Endothelial cell of umbilical vein (primary cell): ENCODE measurements at regions not wholly inside any gene's neighbourhood (a gene's known extent, or its start where the extent isn't known, plus 50 kb on each side); places are given as distances from the start of the nearest gene placed in this dataset.

Experiments used
- BruUV-seq: library from RNA; stranded (reverse); fragments of 400-500 nt; replicated peaks from 2 replicates; lab custom pipeline; 2021; lab: Mats Ljungman, UMichigan
- CTCF ChIA-PET: fragments of 300-600, 350-600 bp; sonication (Branson Sonifier 250); formaldehyde crosslinking; loops from one replicate; lab custom pipeline; 2021; ENCODE audit warnings: antibody characterized with exemption, inconsistent platforms; lab: Charles Lee
- POLR2A ChIA-PET: fragments of 300-600, 350-600 bp; sonication (Branson Sonifier 250); formaldehyde crosslinking; loops from one replicate; lab custom pipeline; 2021; ENCODE audit warnings: antibody characterized with exemption, inconsistent platforms; lab: Charles Lee
- DNase-seq: peaks from one replicate; pipeline ENCODE4 v3.0.0-alpha.2; 2011; ENCODE audit warnings: low read depth, low spot score
- FAIRE-seq: peaks from 2 replicates; lab custom pipeline; 2011; peaks lifted over from hg19 to GRCh38; lab: Jason Lieb, UNC
- H2AFZ ChIP-seq: 2 replicates; pipeline ENCODE4 v1.6.0; 2012; ENCODE audit warnings: low read depth, low read length, control low read depth, inconsistent platforms
- H3K27ac ChIP-seq: 2 replicates; pipeline ENCODE4 v1.5.1; 2011; ENCODE audit warnings: low read depth, mild to moderate bottlenecking, control low read depth, low read length, moderate library complexity; ENCODE audit not compliant: insufficient read depth
- H3K27me3 ChIP-seq, 2 experiments: 2 replicates each; pipeline versions ENCODE4 v1.6.0 to v1.6.1; 2011; ENCODE audit warnings: low read length in 2 of 2, mixed read lengths in 1 of 2; ENCODE audit not compliant: control insufficient read depth in 2 of 2, insufficient read depth in 2 of 2
- H3K36me3 ChIP-seq, 2 experiments: 2 replicates in 1 of 2; 3 replicates in 1 of 2; pipeline ENCODE4 v1.5.1; 2011; ENCODE audit warnings: low read length in 2 of 2, mild to moderate bottlenecking in 1 of 2, moderate library complexity in 1 of 2; ENCODE audit not compliant: control insufficient read depth in 2 of 2, insufficient read depth in 2 of 2; ENCODE audit errors: extremely low read depth in 1 of 2
- H3K4me1 ChIP-seq: 3 replicates; pipeline ENCODE4 v1.5.1; 2011; ENCODE audit warnings: mild to moderate bottlenecking, low read length; ENCODE audit not compliant: control insufficient read depth, insufficient read depth; ENCODE audit errors: extremely low read depth
- H3K4me2 ChIP-seq: 2 replicates; pipeline ENCODE4 v1.6.1; 2011; ENCODE audit warnings: low read length, control low read depth, mixed read lengths; ENCODE audit not compliant: insufficient read depth
- H3K4me3 ChIP-seq, 3 experiments: fragments of 200-600 bp in 1 of 3; sonication (generic), shearing (Covaris generic) in 1 of 3; replicated peaks in 1 of 3; 2 replicates each; pipeline ENCODE4 v1.5.1; 2011 to 2016; ENCODE audit warnings: control low read depth in 3 of 3, low read length in 3 of 3, mild to moderate bottlenecking in 2 of 3, inconsistent platforms in 1 of 3, low read depth in 1 of 3, moderate library complexity in 1 of 3; ENCODE audit not compliant: insufficient read depth in 1 of 3
- H3K79me2 ChIP-seq: 2 replicates; pipeline ENCODE4 v1.6.0; 2012; ENCODE audit warnings: low read length, inconsistent platforms; ENCODE audit not compliant: control insufficient read depth, insufficient read depth
- H3K9ac ChIP-seq: replicated peaks from 2 replicates; pipeline ENCODE3; 2011; ENCODE audit warnings: low read length, control low read depth; ENCODE audit not compliant: insufficient read depth; ENCODE audit errors: extremely low read depth
- H3K9me1 ChIP-seq: replicated peaks from 3 replicates; pipeline ENCODE4 v1.6.0; 2011; ENCODE audit warnings: mild to moderate bottlenecking, low read length; ENCODE audit not compliant: control insufficient read depth, insufficient read depth; ENCODE audit errors: extremely low read depth
- H3K9me3 ChIP-seq: replicated peaks from 2 replicates; pipeline ENCODE4 v1.5.1; 2012; ENCODE audit warnings: low read length, inconsistent platforms; ENCODE audit not compliant: control insufficient read depth, insufficient read depth
- H4K20me1 ChIP-seq: replicated peaks from 2 replicates; pipeline ENCODE3; 2011; ENCODE audit warnings: mild to moderate bottlenecking, low read length; ENCODE audit not compliant: control insufficient read depth, insufficient read depth; ENCODE audit errors: extremely low read depth
- EZH2 ChIP-seq: IDR thresholded peaks from 2 replicates; pipeline ENCODE4 v1.6.1; 2012; ENCODE audit warnings: borderline replicate concordance, low read depth, mild to moderate bottlenecking, moderate library complexity, low read length, inconsistent platforms; ENCODE audit not compliant: severe bottlenecking
- FOS ChIP-seq: IDR thresholded peaks from 2 replicates; pipeline ENCODE4 v1.6.1; 2011; ENCODE audit warnings: mild to moderate bottlenecking, low read length, moderate library complexity, borderline replicate concordance; ENCODE audit not compliant: insufficient read depth
- GATA2 ChIP-seq: IDR thresholded peaks from 2 replicates; pipeline ENCODE4 v1.7.0; 2011; ENCODE audit warnings: low read depth, mild to moderate bottlenecking, moderate library complexity, mixed read lengths, low read length; ENCODE audit not compliant: insufficient read length, insufficient read depth
- JUN ChIP-seq: IDR thresholded peaks from 2 replicates; pipeline ENCODE4 v1.6.1; 2011; ENCODE audit warnings: borderline replicate concordance, low read depth; ENCODE audit not compliant: insufficient read length, insufficient read depth
- MYC ChIP-seq: IDR thresholded peaks from one replicate; pipeline ENCODE4 v1.6.1; 2011; ENCODE audit warnings: mild to moderate bottlenecking, low read depth, low read length
- POLR2A ChIP-seq: IDR thresholded peaks from 2 replicates; pipeline ENCODE4 v1.6.1; 2012; ENCODE audit warnings: low read depth, mild to moderate bottlenecking, control low read depth, low read length
- POLR2AphosphoS5 ChIP-seq: IDR thresholded peaks from 2 replicates; pipeline ENCODE4 v1.6.1; 2012; ENCODE audit warnings: low read depth, mild to moderate bottlenecking, control low read depth, low read length, moderate library complexity; ENCODE audit not compliant: insufficient read depth
- dilution Hi-C: fragments of 300-500 bp; cut with MboI; formaldehyde crosslinking; loops from one replicate; pipeline ENCODE4 v1.15.0; 2019; ENCODE audit warnings: low sequenced_read_pairs; ENCODE audit not compliant: extremely low pct_ligation_motif_present
- intact Hi-C: fragments of 100-400 bp; cut with micrococcal nuclease; formaldehyde crosslinking; loops from one replicate; pipeline ENCODE4 v1.10.0; 2022
- TF ChIP-seq, protein P1 (sequence below): IDR thresholded peaks from 2 replicates; pipeline ENCODE4 v1.6.1; 2011; ENCODE audit not compliant: insufficient read depth, insufficient read length
- TF ChIP-seq, protein P2 (sequence below), 2 donors: IDR thresholded peaks; 1 replicate in 1 of 2; 2 replicates in 1 of 2; pipeline ENCODE4 v1.5.1; 2011; ENCODE audit warnings: low read length in 2 of 2, mild to moderate bottlenecking in 2 of 2, moderate library complexity in 2 of 2, control low read depth in 1 of 2, inconsistent platforms in 1 of 2, low read depth in 1 of 2; ENCODE audit not compliant: insufficient read depth in 1 of 2; ENCODE audit errors: extremely low read depth in 1 of 2

DNA sequence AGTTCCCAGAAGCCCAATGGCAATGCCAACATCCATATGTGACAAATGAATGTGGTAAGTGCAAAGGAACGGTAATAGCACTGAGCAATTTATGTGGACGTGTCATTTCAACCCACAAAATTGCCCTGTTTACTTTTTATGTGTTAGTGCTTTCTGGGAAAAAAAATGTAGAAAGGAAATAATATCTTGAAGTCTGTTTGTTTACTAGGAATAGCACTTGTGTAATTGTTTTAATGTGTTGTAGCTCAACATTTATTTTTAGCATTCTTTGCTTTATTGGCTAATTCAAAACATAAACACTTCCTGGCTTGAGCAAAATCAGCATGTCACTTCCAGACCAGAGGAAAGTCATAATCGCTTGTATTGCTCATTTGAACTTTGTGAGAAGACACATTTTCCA, 224.8 kb upstream of the KCNK2 start:
- Histone ChIP-seq H3K4me2 (no peak overlapping the region), H3K79me2 (no peaks in the 10 kb centered on the region), H2AFZ (no peak overlapping the region), H3K9me3 (no peaks in the 10 kb centered on the region), H3K4me3 (no peak overlapping the region), H3K36me3 (no peaks in the 10 kb centered on the region), H3K9ac (no peak overlapping the region), H4K20me1 (no peaks in the 10 kb centered on the region), H3K9me1 (no peaks in the 10 kb centered on the region), H3K27ac (no peak overlapping the region), H3K4me1 (no peaks in the 10 kb centered on the region), H3K27me3 (peaks cover 0 to 2% of the 10 kb centered on the region in 2 experiments)
- CTCF ChIA-PET = no interaction called here
- dilution Hi-C loops = no loop called here
- FAIRE-seq = no peak
- intact Hi-C loops = no loop called here
- POLR2A ChIA-PET = no interaction called here
- no TSS peak for BruUV-seq
- DNase-seq = no peak
- TF ChIP-seq POLR2AphosphoS5 (no peak), EZH2 (no peak), POLR2A (no peak), GATA2 (no peak), FOS (no peak), JUN (no peak), MYC (no peak)
- TF ChIP-seq, protein P1, sequence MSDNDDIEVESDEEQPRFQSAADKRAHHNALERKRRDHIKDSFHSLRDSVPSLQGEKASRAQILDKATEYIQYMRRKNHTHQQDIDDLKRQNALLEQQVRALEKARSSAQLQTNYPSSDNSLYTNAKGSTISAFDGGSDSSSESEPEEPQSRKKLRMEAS = no peak
- TF ChIP-seq, protein P2, sequence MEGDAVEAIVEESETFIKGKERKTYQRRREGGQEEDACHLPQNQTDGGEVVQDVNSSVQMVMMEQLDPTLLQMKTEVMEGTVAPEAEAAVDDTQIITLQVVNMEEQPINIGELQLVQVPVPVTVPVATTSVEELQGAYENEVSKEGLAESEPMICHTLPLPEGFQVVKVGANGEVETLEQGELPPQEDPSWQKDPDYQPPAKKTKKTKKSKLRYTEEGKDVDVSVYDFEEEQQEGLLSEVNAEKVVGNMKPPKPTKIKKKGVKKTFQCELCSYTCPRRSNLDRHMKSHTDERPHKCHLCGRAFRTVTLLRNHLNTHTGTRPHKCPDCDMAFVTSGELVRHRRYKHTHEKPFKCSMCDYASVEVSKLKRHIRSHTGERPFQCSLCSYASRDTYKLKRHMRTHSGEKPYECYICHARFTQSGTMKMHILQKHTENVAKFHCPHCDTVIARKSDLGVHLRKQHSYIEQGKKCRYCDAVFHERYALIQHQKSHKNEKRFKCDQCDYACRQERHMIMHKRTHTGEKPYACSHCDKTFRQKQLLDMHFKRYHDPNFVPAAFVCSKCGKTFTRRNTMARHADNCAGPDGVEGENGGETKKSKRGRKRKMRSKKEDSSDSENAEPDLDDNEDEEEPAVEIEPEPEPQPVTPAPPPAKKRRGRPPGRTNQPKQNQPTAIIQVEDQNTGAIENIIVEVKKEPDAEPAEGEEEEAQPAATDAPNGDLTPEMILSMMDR (IDR thresholded peaks at IDR 0.05; ENCODE audit: extremely low read depth in 1 of 2, insufficient read depth in 1 of 2, low read depth in 1 of 2, low read length in 2 of 2) = no peak
